Testis (tissue), 2 donors: ENCODE measurements at regions not wholly inside any gene's neighbourhood (a gene's known extent, or its start where the extent isn't known, plus 50 kb on each side); places are given as distances from the start of the nearest gene placed in this dataset.

ENCODE experiments used
- POLR2A ChIP-seq: fragments of 450-650 bp; IDR thresholded peaks from one replicate; pipeline ENCODE4 v1.6.1; 2017; ENCODE audit warnings: antibody characterized with exemption, mild to moderate bottlenecking, moderate library complexity
- TF ChIP-seq, protein P1 (sequence below), 3 experiments: fragments of 450-650 bp in 2 of 3; fragments of 200-600 bp in 1 of 3; sonication (generic) in 1 of 3; IDR thresholded peaks; one replicate each; pipeline ENCODE4 v1.5.1; 2016 to 2019; ENCODE audit warnings: antibody characterized with exemption in 3 of 3, mild to moderate bottlenecking in 2 of 3, moderate library complexity in 1 of 3

DNA sequence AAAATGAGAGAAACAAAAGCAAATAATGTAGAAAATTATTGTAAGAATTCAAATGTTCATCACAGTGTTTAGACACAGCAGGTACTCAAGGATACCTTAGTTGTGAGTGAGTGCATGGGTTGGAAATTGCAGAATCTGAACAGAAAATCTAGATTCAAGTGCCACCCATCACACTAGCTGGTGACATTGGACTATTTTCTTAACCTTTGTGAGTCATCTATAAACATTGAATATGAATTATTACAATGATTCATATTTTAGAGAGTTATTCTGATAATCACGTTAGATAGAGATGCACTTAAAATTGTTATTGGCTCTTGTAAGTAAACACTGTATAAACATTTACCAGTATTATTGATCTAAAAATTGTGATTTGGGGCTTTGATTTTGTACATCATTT, 1113.1 kb downstream of the STIM2 start:
- no peak for TF ChIP-seq POLR2A
- TF ChIP-seq, protein P1, sequence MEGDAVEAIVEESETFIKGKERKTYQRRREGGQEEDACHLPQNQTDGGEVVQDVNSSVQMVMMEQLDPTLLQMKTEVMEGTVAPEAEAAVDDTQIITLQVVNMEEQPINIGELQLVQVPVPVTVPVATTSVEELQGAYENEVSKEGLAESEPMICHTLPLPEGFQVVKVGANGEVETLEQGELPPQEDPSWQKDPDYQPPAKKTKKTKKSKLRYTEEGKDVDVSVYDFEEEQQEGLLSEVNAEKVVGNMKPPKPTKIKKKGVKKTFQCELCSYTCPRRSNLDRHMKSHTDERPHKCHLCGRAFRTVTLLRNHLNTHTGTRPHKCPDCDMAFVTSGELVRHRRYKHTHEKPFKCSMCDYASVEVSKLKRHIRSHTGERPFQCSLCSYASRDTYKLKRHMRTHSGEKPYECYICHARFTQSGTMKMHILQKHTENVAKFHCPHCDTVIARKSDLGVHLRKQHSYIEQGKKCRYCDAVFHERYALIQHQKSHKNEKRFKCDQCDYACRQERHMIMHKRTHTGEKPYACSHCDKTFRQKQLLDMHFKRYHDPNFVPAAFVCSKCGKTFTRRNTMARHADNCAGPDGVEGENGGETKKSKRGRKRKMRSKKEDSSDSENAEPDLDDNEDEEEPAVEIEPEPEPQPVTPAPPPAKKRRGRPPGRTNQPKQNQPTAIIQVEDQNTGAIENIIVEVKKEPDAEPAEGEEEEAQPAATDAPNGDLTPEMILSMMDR (IDR thresholded peaks at IDR 0.05): no peak
